A204.1 (cell line): ENCODE measurements at regions not wholly inside any gene's neighbourhood (a gene's known extent, or its start where the extent isn't known, plus 50 kb on each side); places are given as distances from the start of the nearest gene placed in this dataset.
A peak's percentile ranks its signal among the peaks of the same experiment; 100 is the strongest.

Source experiments
- FAIRE-seq: peaks from 2 replicates; lab custom pipeline; 2012; peaks lifted over from hg19 to GRCh38; lab: Jason Lieb, UNC

DNA sequence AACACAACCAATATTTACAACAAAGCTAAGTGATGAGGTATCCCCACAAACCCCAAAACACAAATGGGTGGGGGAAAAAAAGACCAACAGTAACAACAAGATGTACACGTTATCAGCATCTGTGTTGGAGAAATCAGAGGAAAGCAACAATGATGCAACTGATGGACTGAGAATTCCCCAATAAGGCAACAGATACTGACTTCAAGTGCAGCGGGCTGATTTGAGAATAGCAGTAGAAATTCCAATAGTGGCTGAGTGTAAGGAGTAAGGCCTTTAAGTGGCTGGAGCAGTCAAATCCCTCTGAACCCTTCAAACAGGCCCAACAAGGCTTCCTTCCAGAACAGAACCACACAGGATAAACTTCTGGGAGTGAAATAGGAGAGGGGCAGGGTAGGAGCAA, 97.6 kb downstream of the TM2D1 start:
- no peak for FAIRE-seq

DNA sequence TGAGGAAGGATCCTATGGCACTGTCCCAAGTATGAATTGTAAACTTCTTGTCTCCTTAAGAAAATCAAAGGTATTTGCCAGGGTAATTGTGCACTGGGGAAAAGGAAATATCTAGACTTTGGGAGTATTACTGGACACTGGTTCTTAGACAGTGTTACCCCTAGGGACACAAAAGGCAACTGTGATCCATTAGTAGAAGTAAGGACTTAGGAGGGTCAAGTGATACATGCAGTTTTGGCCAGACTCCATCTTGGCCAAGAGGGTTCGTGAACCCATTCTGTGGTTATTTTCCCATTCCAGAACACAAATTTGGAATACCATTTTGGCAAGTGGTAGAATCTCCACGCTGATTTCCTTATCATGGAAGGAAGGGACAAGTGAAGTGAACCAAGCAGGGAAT, 98.1 kb downstream of the TM2D1 start:
- FAIRE-seq: no peak

DNA sequence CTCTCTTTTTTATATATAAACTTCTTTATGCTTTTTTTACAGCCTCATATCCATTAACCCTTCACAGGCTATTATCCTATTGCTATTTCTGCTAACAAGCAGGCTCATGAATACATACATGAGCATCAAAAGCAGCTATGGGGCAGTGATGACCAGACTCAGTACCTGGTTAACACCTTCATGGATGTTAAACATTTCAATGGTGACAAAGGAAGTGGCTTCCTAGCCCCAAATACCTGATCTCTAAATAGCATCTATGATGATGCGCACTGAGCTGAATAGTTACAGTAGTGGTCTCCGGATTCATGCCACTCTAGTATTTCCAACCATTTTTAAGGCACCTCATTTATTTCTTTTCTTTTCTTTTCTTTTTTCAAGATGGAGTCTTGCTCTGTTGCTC, 101.1 kb downstream of the TM2D1 start:
- FAIRE-seq: no peak

DNA sequence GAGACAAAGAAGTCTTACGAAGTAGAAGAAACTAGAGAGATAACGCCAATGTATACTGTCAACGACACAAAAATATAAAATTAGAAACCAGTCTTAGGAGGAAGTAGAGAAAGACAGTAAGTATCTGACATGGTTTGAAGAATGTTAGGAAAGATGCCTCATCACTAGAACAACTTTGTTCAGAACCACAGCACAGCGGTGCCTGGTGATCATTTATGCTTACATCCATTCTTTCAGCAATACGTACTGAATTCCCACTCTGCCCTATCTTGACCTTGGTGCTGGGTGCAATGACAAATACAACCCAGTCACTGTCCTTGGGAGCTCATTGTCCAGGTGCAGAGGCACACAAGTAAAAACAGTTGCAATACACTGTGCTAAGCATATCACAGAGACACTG, 104.4 kb downstream of the TM2D1 start:
- FAIRE-seq: no peak

DNA sequence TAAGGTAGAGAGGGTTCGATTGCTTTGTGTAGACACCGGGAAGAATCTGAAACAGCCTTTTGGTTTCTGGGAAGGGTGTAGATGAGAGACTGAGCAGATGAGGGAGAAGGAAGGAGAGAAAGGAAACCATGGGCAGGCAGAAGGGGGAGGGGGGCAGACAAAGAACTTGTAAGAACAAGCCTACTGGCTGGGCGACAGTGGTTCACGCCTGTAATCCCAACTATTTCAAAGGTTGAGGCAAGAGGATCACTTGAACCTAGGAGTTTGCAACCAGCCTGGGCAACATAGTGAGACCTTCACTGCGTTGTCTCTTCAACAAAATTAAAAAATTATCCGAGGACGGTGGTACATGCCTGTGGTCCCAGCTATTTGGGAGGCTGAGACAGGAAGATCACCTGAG, 106.2 kb downstream of the TM2D1 start:
- no peak for FAIRE-seq

DNA sequence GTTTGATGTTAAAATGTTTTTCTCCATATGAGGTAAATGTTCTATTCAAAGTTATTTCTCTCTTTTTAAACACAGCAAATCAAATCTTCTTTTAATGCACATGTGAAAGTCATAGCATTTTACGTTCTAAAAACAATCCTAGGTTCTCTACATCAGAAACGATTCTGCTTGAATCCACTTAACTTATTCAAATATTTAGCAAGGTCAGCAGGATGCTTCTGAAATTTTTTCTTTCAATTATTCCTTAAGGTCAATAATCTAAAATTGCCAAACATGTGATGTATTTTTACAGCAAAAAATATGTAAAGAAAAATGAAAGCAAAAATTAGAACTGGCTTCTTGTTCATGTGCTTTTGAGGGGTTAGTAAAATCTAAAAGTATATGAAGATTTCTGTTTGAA, 106.7 kb downstream of the TM2D1 start:
- FAIRE-seq: no peak

DNA sequence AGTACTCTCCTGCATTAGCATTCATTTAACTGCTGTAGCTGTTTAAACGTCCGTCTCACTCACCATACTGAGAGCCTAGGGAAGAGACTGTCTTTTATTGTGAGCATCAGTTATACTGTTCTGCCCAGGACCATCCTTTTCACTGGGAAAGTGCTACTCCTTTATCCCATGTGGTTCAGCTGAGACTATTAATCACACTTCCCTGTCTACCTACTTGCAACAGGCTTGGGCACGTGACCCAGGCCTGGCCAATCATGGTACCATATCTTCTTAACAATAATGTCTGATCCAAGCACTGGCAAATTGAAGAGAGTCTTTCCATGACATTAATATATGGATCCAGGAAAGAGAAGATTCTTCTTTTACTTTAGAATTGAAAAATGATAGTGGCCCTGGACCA, 108.1 kb downstream of the TM2D1 start:
- FAIRE-seq: no peak

DNA sequence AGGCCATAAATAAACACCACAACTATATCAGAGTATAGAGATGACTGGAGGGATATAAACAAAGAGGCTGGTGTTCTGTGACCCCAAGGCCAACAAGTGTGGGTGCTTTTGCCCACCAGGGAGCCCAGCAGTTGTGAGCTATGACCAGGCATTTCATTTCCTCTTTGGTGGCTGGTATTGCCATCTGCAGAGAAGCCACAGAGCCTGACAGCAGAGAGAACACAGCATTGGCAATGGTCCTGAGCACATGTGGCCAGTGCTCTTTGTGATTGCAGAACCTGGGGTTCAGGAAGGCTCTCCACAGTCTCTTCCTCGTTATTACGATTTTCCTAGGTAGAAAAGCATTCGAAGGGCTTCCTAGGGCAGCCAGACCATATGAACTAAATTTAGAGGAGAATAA, 112.3 kb downstream of the TM2D1 start:
- no peak for FAIRE-seq

DNA sequence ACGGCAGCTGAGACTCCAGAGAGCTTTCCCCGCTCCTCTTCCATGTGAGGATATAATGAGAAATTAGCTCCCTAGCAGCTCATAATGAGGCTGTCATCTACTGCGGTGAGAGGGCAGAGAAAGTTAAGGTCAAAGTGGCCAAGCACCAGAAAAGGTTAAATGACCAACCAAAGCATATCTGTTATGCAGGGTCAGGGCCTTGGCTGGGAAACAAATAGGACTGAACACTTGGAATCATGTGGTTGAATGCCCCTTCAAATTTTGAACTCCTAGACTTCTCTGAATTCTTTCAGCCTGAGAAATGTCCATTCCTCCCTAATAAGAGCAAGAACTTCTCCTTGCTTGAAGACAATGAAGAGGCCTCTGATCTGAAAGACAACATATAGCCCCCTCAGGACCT, 115.9 kb downstream of the TM2D1 start:
- no peak for FAIRE-seq

DNA sequence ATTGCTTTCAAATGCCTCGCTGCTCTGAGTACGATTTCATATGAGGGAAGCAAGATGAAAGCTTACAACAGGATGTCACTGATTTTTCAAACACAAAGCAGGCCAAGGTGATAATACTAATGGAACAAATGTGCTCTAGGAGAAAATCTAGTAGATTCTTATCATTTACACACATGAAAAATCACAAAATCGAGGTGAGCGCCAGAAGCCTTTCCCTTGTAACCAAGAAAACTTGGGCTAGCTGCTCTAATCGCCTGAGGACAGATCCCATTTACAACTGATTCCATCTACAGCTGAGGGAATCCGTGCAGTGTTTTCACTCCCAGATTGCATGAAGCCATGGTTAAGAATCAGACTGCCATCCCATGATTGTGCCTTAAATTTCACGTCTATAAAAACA, 117.5 kb downstream of the TM2D1 start:
- no peak for FAIRE-seq

DNA sequence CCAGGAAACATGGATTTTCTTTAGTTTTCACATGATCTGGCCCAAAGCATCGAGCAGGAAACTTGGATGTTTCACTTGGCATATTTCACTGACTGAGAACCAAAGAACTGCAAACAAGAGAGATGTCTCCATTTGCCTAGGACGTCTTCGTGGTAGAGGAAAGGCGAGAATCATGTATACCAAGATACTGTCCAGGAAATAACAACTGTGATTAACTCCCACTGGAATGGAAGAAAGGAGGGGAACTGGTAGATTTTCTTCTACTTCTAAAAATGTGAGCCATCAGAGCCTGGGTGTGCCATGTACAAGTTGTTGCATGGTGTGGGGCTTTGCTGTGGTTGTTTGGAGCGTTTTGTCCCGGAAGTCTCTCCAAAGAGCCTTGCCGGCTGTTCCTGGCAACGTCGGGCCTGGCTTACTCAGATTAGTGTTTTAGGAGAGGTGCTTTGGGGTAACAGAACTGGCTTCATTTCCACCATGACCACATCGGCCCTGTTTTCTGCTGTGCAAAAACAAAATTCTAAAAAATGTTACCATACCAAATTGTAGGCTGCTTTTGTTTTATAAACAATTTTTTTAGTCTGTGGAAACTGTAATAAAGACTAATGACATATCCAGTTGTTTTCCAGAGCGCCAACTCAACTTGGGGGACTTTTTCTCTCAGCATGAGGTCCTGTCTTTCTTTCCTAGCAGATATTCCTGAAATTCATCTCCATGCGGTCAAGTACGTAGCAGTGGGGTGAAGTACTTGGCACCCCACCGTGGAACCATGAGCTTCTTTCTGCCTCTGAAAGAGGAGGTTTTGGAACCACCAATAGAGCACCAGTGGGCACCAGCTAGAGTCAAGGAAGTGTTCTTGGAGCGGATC, 118.3 kb downstream of the TM2D1 start:
- FAIRE-seq: no peak

DNA sequence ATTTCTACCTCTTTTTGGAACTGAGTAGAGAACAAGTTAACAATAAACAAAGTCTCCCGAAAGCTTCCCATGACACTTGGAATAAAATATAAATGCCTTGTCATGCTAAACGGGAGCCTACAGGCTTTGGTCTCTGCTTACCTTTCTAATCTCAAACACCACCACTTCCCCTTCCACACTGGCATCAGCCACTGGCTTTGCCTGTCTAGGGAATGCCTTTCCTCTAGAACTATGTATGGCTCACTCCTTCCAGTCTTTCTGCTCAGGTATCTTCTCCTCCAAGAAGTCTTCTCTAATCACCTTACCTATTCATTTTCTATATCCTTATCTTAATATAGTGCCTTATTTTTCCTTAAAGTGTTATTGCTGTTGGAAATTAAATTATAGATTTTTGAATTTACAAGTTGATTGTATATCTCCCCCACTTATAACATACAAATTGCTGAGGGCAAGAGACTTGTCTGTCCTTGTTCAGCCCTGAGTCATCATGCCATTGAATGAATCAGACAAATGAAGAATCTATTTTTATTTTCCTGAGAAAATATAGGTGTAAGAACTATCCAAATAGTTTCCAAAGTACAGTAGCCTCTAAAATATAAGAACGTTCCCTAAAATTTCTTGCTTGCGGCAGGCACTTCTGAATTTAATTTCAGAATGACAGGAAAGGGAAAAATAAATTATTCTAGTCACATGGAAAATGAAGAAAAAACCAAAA, 119.2 kb downstream of the TM2D1 start:
- no peak for FAIRE-seq

DNA sequence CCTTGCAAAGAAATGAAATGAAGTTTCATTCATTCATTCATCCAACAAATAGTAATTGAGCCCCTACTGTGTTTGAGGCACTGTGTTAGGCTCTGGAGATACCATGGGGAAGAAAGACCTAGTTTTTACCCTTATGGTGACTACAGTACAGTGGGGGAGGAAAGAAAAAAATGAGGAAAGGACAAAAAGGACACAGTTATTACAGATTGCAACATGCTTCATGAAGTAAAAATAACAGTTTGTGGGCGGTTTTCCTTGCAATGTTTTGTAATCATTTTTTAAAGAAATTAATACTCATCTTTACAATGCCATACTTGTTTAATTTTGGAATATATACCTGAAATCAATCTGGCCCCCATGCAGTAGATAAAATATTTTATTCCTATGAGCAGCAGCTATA, 120.3 kb downstream of the TM2D1 start:
- no peak for FAIRE-seq

DNA sequence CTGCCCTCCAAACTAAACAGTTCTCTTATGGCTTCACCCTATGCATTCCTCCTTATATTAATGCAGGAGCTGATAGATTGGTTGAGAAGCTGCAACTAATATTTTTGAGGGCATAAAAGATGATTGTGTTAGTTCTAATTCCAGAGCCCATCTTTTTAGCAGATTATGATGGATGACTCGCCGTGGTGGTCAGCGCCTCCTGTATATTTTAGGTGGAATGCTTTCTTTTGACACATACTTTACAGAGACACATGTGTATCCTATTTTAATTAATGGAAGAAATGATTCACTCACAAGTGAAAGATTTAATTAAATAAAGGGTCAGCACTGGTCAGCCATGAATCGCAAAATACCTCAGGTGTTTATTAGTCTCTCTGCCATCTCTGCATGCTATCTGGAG, 120.7 kb downstream of the TM2D1 start:
- no peak for FAIRE-seq

DNA sequence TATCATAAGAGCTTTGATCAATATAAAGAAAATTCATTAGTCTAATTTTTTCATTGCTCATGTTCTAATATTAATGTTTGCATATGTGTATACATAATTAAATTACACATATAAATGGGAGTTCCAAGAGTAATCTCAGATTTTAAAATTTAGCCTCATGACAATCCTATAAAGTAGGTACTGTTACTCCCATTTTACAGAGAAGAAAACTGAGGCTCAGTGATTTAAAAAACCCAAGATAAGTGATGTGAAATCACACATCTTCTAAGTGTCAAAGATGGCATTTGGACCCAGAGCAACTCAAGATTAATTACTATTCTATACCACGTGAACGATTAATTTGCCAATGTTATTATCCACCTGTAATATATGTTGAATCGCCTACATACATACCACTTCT, 122.3 kb downstream of the TM2D1 start:
- FAIRE-seq: no peak

DNA sequence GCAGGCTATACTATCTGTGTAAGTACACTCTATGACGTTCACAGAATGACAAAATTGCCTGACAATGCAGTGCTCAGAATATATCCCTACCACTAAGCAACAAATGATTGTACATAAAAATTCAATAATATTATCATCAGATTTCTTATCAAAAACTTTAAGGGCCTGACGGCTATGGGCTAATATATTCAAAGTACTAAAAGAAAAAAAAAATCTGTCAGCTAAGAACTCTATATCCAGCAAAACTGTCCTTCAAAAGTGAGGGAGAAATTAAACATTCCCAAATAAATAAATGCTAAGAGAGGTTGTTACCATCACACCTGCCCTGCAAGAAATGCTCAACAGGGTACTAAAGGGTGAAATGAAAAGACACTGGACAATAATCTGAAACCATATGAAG, 127.3 kb downstream of the TM2D1 start:
- FAIRE-seq: no peak

DNA sequence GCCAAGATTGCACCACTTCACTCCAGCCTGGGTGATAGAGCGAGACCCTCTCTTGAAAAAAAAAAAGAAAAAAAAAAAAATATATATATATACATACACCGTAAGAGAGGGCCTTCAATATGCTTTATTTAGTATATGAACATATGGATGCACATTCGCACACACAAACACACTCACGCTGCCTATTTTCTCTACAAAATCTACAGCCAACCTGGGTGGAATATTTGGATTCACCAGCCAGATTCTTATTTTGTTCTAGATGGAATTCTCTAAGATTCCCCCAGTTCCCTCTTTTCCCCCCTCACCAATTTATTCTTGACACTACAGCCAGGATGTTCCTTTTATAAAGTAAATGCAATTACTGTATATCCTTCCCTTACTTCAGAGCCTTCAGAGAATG, 131.6 kb downstream of the TM2D1 start:
- FAIRE-seq: no peak

DNA sequence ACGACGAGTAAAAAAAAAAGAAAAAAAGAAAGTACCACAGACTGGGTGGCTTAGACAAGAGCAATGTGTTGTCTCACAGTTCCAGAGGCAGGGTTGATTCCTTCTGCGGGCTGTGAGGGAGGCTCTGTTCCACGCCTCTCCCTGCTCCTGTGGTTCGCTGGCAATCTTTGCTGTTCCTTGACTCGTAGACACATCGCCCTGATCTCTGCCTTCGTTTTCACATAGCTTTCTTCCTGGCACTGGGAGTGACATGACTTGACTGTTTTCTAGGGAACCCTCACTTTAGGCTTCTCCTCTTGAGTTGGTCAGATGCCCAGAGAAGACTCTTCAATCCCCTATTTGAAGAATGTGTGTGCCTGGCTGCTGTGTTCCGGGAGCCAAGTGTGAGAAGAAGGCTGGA, 133.6 kb downstream of the TM2D1 start:
- no peak for FAIRE-seq

DNA sequence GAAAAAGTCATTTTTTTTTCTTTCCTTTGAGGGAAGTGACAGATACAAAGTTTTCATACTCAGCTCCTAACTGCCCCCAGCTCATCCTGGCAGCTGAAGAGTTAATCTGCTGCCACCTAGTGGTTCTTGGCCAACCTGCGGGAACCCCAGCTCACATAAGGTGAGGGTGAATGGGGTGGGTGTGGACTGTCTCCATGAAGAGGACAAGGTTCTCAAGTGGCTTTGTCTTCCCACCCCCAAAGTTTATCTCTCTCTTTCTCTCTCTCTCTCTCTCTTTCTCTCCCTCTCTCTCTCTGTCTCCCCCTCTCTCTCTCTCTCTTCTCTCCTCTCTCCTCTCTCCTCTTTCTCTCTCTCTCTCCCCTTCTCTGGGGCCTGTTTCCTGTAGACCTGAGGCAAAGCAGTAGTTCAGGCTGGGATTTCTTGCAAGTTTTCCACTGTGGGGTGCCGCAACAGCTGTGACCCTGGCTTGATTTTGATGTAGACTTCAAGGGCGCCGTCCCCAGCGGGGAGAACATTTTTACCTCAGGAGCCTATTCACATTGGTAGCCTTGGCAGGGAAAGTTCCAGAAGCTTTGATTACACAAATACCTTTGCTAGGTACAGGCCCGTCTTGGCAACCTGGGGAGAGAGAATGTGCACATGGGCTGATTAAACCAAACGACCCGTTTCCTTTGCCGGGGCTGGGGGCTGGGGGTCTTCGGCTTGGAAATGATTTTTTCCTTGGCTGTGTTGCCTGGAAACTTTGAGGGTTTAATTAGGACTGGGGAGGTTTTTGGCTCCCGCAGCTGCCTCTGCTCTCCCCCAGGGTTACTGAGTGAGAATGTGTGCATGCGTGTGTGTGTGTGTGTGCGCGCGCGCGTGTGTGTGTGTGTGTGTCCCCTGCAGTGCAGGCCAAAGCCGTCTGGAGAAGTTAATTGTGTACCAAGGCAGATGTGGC, 135.9 kb downstream of the TM2D1 start:
- FAIRE-seq: peak; percentile 40

DNA sequence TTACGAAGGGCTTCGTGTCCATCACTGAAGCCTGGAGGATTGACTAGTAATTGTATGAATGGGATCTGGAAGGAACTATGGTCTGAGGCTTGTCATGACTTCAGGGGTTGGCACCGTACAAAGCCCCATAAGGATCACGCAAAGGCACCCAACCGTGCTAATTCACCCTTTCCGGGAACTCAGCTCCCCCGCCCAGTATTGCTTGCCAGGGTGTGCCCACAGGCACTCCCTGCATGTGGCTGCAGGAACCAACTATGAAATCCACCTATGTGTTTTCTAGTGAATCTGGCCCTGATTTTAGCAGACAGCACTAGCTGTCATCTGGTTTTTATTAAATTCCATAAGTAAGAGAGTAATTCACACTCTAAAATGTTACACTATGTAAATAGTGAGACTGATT, 139.2 kb downstream of the TM2D1 start:
- no peak for FAIRE-seq

DNA sequence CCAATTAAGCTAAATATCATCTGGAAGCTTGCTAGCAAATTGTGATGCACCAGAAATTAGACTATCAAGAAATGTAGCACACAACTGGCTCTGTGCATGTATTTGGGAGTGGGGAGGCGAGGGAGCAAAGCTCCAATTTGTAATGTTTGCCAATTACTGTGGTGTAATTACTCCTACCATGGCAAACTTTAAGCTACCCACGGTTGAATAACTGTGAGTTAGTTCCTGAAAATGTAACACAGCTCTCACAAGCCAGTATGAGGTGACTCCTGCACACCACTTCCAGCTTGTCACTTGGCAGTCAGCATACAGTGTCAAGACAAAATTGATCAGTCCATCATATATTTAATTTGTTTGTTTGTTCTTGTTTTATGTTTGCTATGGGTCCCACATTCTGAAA, 141.2 kb downstream of the TM2D1 start:
- no peak for FAIRE-seq

DNA sequence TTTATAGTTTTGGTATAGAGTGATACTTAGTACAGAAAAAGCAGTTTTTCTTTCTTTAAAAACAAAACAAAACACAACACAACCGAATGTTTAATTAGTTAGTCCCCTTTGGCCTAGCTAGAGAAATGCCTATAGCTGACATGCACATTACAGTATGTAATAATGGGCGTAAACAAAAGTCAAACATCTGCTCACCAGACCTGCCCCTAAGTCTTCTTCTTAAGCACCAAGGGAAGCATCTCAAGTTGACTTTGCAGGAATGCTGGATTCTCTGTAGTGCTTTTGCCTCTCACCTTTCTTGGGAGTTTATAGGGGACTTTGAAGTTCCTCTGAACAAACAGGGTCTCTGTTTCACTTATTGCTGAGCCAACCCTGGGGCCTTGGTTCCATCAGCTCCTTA, 143.7 kb downstream of the TM2D1 start:
- no peak for FAIRE-seq

DNA sequence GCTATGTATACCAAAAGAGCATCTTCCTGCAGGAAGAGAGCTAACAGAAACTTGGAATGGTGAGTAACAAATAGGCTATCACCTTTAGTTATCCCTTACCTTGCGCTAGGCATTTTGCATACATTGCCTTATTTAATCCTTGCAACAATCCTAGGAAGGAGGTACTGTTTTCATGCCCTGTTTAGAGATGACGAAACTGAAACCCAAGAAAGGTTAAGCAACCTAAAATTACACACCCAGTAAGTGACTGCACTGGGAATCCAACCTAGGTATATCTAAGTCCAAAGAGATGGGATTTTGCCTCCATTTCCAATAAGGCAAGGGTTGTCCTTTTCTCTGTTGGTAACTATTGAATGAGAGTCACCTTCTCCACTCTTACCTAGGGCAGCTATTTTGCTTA, 144.5 kb downstream of the TM2D1 start:
- FAIRE-seq: no peak
